Stimulated activated CD8-positive, alpha-beta memory T cell treated with anti-CD3 and anti-CD28 coated beads, Interleukin-7, amount 100 ng/mL, for 48 hours (primary cell): ENCODE measurements at regions not wholly inside any gene's neighbourhood (a gene's known extent, or its start where the extent isn't known, plus 50 kb on each side); places are given as distances from the start of the nearest gene placed in this dataset.
"Not testable (repeated sequence)": the region's sequence is repeated elsewhere in the genome, so short reads cannot be mapped to it uniquely, and the experiment has no call there.

Experiments
- DNase-seq, 2 donors: peaks; one replicate each; pipeline ENCODE4 v3.0.0-alpha.2; 2020; ENCODE audit warnings: low read depth in 1 of 2; ENCODE audit errors: extremely low read depth in 1 of 2

DNA sequence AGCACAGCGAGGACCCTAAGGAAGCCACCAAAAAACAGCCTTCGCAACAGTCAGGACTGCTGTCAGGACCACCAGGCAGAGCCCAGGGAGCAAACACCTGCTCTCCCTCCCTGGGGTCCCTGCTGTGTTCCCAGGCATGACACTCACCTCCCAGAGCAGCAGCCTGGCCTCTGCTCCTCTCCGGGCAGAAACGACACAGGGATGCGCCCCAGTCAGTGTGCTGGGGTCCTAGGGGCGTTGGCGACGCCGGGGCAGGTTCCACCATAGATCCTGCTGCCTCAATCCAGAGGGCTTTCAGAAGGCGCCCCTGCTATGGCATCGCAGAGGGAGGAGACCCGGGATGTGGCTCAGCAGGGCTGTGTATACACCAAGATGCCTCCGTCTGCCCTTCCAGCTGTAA lies 169.7 kb upstream of the FOXD4L5 start:
- not testable (repeated sequence) for DNase-seq

- DNase-seq = not testable (repeated sequence)
These were observed 169.0 kb upstream of the FOXD4L5 start for GRCh38 chr9:65454034-65454433.

DNA sequence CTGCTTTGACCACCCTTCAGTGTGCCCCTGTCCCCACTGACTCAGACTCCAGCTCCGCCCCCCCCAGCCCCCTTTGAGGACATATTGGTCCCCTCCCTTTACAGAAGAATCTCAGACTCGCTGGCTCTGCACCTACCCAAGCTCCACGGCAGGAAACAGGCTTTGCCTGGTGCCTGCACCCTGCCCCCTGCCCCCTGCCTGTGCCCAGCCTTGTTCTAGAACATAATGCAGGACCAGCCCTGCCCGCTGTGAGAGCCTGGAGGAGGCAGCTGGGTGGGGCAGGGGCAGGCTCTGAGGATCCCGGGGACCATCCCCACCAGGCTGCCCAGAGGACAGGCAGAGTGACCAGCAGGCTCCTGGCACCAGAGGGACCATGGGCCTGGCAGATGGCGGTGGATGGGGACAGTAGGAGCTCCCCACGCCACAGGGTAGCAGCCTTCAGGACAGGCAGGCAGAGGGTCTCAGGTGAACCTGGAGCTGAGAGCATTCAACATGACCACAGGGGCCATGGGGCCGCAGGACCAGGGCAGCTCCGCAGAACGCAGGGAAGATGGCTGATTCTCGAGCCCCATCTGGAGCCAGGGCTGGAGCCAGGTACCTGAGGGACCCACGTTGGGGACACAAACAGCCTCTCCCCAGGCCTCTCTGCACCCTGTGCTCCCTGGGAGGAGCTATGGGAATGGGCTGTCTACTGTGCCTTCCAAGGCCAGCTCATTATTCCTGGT lies 165.0 kb upstream of the FOXD4L5 start:
- DNase-seq = not testable (repeated sequence)

GRCh38 chr9:65449423-65449822 lies 164.4 kb upstream of the FOXD4L5 start:
- no peak for DNase-seq

DNA sequence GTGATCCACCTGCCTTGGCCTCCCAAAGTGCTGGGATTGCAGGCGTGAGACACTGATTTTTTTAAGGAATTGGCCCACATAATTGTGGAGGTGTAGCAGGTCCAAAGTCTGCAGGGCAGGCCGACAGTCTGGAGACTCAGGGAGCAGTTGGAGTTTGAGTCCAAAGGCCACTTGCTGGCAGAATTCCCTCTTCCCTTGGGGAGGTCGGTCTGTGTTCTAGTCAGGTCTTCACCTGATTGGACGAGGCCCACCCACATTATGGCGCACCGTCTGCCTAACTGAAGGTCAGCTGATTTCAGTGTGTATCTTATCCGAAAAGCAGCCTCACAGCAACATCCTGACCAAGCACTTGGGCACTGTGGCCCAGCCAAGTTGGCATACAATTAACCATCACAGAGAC lies 162.1 kb upstream of the FOXD4L5 start:
- not testable (repeated sequence) for DNase-seq

- not testable (repeated sequence) for DNase-seq
These were observed 161.0 kb upstream of the FOXD4L5 start for GRCh38 chr9:65445991-65446390.

- DNase-seq = no peak
These were observed 159.9 kb upstream of the FOXD4L5 start for GRCh38 chr9:65444943-65445342.

- not testable (repeated sequence) for DNase-seq
These were observed 157.1 kb upstream of the FOXD4L5 start for GRCh38 chr9:65442116-65442515.

GRCh38 chr9:65441324-65441920 lies 156.4 kb upstream of the FOXD4L5 start:
- not testable (repeated sequence) for DNase-seq

DNA sequence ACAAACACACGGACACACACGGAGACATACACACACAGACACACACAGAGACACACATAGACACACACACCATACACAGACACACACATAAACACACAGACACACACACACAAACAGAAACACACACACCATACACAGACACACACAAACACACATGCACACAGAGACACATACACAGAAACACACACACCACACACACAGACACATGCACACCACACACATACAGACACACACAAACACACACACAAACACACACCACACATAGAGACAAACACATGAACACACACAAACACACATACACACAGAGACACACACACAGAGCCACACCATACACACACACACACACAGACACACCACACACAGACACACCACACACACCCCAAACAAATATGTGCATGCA lies 152.7 kb upstream of the FOXD4L5 start:
- no peak for DNase-seq

DNA sequence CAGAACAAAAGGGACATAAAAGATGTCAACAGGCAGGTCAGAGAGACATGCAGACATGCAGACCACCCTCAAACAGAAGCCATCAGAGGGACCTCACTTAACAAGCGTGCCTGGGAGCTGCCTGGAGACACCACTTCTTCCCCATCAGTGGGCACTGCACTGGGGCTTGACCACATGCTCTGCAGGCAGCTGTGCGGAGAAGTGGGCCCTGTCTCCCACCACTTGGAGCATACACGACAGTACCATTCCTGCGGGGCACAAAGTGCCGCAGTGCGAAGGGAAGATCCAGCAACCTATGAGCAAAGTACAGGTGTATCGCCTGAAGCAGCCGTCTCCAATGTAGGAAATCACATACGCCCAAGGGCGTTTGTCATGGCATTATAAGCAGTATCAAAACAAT lies 150.5 kb upstream of the FOXD4L5 start:
- DNase-seq = no peak

DNA sequence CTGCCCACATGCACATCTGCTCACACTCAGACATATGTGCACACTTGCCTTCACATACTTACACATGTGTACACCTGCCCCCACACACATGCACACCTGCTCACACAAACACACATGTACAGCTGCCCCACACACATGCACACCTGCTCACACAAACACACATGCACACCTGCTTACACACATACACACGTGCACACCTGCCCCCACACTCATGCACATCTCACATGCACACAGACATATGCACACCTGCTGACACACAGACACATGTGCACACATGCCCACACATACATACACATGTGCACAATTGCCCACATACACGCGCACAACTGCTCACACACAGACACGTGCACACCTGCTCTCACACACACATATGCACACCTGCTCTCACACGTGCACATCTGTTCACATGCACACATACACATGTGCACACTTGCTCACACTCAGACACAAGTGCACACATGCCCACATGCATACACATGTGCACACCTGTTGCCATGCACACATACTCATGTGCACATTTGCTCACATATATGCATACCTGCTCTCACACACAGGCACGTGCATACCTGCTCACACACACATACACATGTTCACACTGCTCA lies 147.8 kb upstream of the FOXD4L5 start:
- DNase-seq = no peak

DNA sequence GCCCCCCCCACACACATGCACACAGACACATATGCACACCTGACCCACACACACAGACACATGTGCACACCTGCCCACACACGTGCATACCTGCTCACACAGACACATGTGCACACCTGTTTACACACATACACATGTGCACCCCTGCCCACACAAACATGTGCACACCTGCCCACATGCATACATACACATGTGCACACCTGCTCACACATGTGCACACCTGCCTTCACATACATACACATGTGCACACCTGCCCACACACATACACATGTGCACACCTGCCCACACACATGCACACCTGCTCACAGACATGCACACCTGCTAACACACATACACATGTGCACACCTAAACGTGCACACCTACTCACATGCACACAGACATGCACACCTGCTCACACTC lies 147.0 kb upstream of the FOXD4L5 start:
- DNase-seq = no peak

DNA sequence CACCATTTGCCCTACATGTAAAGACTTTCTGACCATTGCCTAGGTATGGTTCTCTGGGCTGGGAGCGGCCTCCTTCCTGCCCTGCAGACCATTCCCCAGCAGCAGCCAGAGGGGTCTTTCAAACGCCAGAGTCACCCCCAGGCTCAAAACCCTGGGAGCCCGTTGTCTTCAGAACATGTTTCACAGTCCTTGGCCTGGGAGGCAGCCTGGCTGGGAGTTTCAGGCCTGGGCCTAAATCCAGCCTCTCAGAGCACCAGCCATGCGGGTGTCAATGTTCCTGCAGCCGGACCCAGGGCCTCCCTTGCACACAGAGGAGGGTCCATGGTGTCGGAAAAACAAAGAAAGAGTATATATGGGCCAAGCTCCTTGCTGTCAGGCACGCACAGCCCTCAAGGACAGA lies 145.2 kb upstream of the FOXD4L5 start:
- DNase-seq = no peak

GRCh38 chr9:65427361-65427760 lies 142.4 kb upstream of the FOXD4L5 start:
- not testable (repeated sequence) for DNase-seq

GRCh38 chr9:65426813-65427212 lies 141.8 kb upstream of the FOXD4L5 start:
- not testable (repeated sequence) for DNase-seq

DNA sequence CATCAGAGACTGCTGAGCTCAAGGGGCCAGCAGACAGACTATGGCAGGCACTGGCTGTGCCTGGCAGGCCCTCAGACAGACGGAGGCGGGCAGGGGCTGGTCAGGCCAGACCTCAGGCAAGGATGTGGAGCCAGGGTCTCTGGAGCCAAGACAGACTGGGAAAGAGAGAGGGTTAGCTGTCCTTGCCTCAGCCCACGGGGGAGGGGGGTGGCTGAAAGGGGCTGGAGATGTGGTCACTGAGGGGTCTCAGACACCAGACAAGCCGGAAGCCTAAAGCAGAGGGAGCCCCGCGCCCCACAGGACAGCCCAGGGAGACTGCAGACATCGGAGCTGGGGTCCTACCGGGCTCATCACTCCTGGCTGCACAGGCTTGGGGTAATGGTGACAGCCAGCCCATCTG lies 141.2 kb upstream of the FOXD4L5 start:
- DNase-seq = no peak

- not testable (repeated sequence) for DNase-seq
These were observed 140.2 kb upstream of the FOXD4L5 start for GRCh38 chr9:65425183-65425582.

GRCh38 chr9:65424437-65424984 lies 139.5 kb upstream of the FOXD4L5 start:
- not testable (repeated sequence) for DNase-seq

- not testable (repeated sequence) for DNase-seq
These were observed 138.9 kb upstream of the FOXD4L5 start for GRCh38 chr9:65423691-65424436.
